GM10266 (cell line): ENCODE measurements at regions not wholly inside any gene's neighbourhood (a gene's known extent, or its start where the extent isn't known, plus 50 kb on each side); places are given as distances from the start of the nearest gene placed in this dataset.

Source experiments
- DNase-seq: peaks from one replicate; pipeline ENCODE4 v3.0.0; 2012; ENCODE audit errors: extremely low spot score
- CTCF ChIP-seq: IDR thresholded peaks from 2 replicates; pipeline ENCODE4 v1.5.1; 2012; ENCODE audit warnings: mild to moderate bottlenecking, low read depth; ENCODE audit not compliant: control insufficient read depth, insufficient read depth; ENCODE audit errors: missing control alignments

DNA sequence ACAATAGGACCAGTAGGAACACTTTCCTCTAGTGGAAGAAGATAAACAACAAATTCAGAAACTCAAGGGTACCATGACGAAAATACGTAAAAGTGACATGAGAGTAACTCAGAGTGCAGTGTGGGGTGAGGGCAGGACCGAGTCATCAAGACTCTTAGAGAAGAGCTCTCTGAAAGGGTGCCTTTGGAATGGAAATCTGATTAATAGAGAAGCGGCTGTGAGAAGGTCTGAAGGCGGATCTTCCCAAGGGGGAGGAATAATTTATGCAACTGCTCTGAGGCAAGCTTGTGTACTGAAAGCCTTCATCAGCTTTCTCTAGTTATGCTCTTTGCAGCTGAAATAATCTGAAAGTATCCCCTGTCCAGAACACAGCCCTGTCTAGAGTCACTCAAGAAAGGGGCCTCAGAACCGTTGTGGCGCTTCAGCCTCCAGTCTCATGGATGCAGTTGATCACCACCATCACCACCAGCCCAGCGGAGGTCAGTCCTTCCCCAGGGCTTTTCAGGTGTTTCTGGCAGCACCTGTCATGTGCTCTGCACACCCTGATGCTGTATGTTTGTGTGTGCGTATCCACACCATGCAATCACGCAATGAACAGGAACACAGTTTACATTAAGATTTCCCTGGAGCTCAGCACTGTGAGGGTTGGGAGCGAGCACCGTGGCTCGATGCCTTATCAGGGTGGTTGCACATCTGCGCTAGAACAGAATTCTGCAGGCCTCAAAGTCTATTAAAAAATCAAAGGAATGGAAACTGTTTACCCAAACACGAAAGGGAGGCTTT is 396.5 kb downstream of the SMOC2 start:
- no peak for TF ChIP-seq CTCF
- DNase-seq = no peak

GRCh38 chr6:168835991-168836390 is 395.0 kb downstream of the SMOC2 start:
- no peak for TF ChIP-seq CTCF
- no peak for DNase-seq

DNA sequence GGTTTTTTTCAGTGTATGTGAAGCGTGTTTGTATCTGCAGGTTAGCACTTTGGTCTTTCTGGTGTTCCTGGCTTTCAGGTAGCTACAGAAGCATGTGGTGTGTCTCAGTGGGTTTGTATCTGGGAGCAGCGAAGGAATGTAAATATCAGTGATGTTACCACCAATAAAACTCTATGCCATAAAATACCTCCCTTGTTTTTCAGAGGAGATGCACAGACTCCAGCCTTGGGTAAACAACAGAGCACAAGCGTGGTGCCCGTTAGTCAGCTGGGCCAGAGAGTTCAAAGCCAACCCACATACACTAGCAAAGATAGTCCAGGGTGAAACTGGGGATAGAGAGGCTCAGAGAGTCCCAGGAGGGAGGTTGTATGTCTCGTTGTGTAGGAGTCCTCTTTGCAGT is 393.8 kb downstream of the SMOC2 start:
- no peak for TF ChIP-seq CTCF
- no peak for DNase-seq

DNA sequence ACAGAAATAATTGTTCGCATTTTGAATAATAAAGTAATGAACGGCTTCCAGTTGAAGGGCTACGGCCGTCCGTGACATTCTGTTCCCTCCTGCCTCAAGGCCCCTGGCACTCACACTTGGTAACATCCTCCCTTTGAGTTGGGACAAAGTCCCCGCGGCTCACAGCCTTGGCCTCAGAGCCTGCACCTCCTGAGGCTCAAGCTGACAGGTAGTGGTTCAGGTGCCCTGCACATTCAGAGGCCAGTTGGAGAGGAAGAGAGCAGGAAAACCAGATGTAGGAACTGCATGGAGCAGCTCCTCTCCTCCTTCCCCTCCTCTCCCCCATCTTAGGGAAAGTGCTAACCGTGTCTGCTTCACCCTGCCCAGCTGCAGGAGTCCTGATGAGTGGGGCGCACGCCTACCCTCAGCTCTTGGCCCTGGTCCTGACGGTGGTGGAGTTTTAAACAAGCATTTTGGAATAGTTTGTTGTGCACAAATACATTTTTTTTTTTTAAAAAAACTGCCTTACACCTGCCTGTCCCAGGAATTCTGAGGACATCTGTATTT is 393.1 kb downstream of the SMOC2 start:
- DNase-seq = no peak
- TF ChIP-seq CTCF = no peak

GRCh38 chr6:168828800-168829199 is 387.8 kb downstream of the SMOC2 start:
- DNase-seq = no peak
- no peak for TF ChIP-seq CTCF

DNA sequence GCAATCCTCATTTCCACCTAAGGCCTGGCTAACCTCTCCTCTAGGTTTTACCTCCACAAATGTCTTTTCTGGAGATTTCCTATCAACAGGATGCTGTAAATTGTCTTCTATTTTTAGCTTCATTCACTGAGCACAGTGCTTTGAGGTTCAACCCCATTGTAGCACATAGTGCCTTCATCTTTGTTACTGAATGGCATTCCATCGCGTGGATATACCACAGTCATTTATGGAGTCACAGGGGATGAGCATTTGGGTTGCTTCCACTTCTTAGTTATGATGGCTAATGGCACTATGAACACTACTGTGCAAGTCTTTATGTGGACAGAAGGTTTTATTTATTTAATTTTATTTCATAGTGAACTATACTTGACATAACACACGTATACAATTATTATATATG is 387.1 kb downstream of the SMOC2 start:
- DNase-seq = no peak
- TF ChIP-seq CTCF = no peak

GRCh38 chr6:168827586-168827871 is 386.5 kb downstream of the SMOC2 start:
- no peak for TF ChIP-seq CTCF
- DNase-seq = no peak
